H1 (cell line): ENCODE measurements at regions not wholly inside any gene's neighbourhood (a gene's known extent, or its start where the extent isn't known, plus 50 kb on each side); places are given as distances from the start of the nearest gene placed in this dataset.
"Not testable (repeated sequence)": the region's sequence is repeated elsewhere in the genome, so short reads cannot be mapped to it uniquely, and the experiment has no call there.

Experiments
- CTCF ChIA-PET: fragments of 300-600 bp; sonication (Branson Sonifier 250); formaldehyde crosslinking; loops from one replicate; lab custom pipeline; 2021; ENCODE audit not compliant: partially characterized antibody; lab: Charles Lee
- POLR2A ChIA-PET: fragments of 300-600 bp; sonication (Branson Sonifier 250); formaldehyde crosslinking; loops from one replicate; lab custom pipeline; 2021; ENCODE audit warnings: inconsistent platforms; ENCODE audit not compliant: partially characterized antibody; lab: Charles Lee
- DNase-seq, 2 experiments: peaks; one replicate each; pipeline versions ENCODE4 v3.0.0 to v3.0.0-alpha.2; 2010 to 2022; ENCODE audit warnings: low spot score in 2 of 2, low read depth in 1 of 2, mixed read lengths in 1 of 2
- FAIRE-seq: peaks from 2 replicates; lab custom pipeline; 2011; peaks lifted over from hg19 to GRCh38; lab: Jason Lieb, UNC
- H2AFZ ChIP-seq: 2 replicates; pipeline ENCODE4 v1.8.1; 2012; ENCODE audit warnings: low read length, inconsistent platforms
- H2AK5ac ChIP-seq: 2 replicates; pipeline ENCODE4 v1.6.1; 2013; ENCODE audit warnings: low read depth, low read length
- H2BK120ac ChIP-seq: replicated peaks from 2 replicates; pipeline ENCODE3; 2013; ENCODE audit warnings: low read depth, low read length, inconsistent platforms
- H2BK12ac ChIP-seq: 2 replicates; pipeline ENCODE4 v1.6.1; 2013; ENCODE audit warnings: low read depth, low read length
- H2BK15ac ChIP-seq: 2 replicates; pipeline ENCODE4 v1.6.1; 2013; ENCODE audit warnings: low read length
- H2BK20ac ChIP-seq: 2 replicates; pipeline ENCODE4 v1.6.1; 2013; ENCODE audit warnings: low read length
- H2BK5ac ChIP-seq: 2 replicates; pipeline ENCODE4 v1.6.1; 2013; ENCODE audit warnings: low read depth, low read length
- H3K14ac ChIP-seq: 2 replicates; pipeline ENCODE4 v1.6.1; 2013; ENCODE audit warnings: inconsistent platforms; ENCODE audit not compliant: insufficient read length
- H3K18ac ChIP-seq: 2 replicates; pipeline ENCODE4 v1.6.1; 2013; ENCODE audit warnings: low read length; ENCODE audit errors: extremely low read depth
- H3K23ac ChIP-seq: 2 replicates; pipeline ENCODE4 v1.6.1; 2013; ENCODE audit warnings: inconsistent platforms; ENCODE audit not compliant: insufficient read length
- H3K23me2 ChIP-seq: 2 replicates; pipeline ENCODE4 v1.6.1; 2013; ENCODE audit warnings: low read depth, low read length
- H3K27ac ChIP-seq: 2 replicates; pipeline ENCODE4 v1.6.1; 2011; ENCODE audit warnings: low read depth, low read length, inconsistent platforms
- H3K27me3 ChIP-seq, 4 experiments: replicated peaks in 1 of 4; 1 replicate in 1 of 4; 2 replicates in 3 of 4; pipeline versions ENCODE4 v1.6.1 to v1.8.1; 2011 to 2013; ENCODE audit warnings: low read length in 3 of 4, mild to moderate bottlenecking in 3 of 4, inconsistent platforms in 2 of 4, mixed read lengths in 2 of 4, moderate library complexity in 1 of 4; ENCODE audit not compliant: control insufficient read depth in 3 of 4, insufficient read depth in 3 of 4; ENCODE audit errors: extremely low read depth in 1 of 4
- H3K36me3 ChIP-seq, 4 experiments: 2 replicates each; pipeline versions ENCODE4 v1.6.1 to v1.8.1; 2011 to 2013; ENCODE audit warnings: mild to moderate bottlenecking in 4 of 4, low read length in 3 of 4, moderate library complexity in 2 of 4, control low read depth in 1 of 4, inconsistent platforms in 1 of 4; ENCODE audit not compliant: insufficient read depth in 4 of 4, control insufficient read depth in 2 of 4
- H3K4ac ChIP-seq: replicated peaks from 2 replicates; pipeline ENCODE3; 2013; ENCODE audit warnings: low read length, low read depth, mixed read lengths, inconsistent platforms; ENCODE audit not compliant: insufficient read length
- H3K4me1 ChIP-seq, 4 experiments: replicated peaks in 1 of 4; 1 replicate in 1 of 4; 2 replicates in 3 of 4; pipeline versions ENCODE4 v1.6.1 to v1.8.1; 2011 to 2013; ENCODE audit warnings: low read length in 3 of 4, inconsistent platforms in 2 of 4, mixed read lengths in 1 of 4; ENCODE audit not compliant: insufficient read depth in 4 of 4, control insufficient read depth in 3 of 4
- H3K4me2 ChIP-seq, 2 experiments: 2 replicates each; pipeline versions ENCODE4 v1.6.1 to v1.8.1; 2011 to 2013; ENCODE audit warnings: low read depth in 2 of 2, low read length in 2 of 2, control low read depth in 1 of 2, inconsistent platforms in 1 of 2, mild to moderate bottlenecking in 1 of 2; ENCODE audit not compliant: insufficient read depth in 1 of 2
- H3K4me3 ChIP-seq, 4 experiments: fragments of 200-600, 300-600 bp in 1 of 4; sonication (generic), shearing (Covaris generic), sonication (Bioruptor Twin) in 1 of 4; 2 replicates each; pipeline versions ENCODE4 v1.5.1 to v1.8.1; 2011 to 2016; ENCODE audit warnings: low read length in 4 of 4, low read depth in 3 of 4, control low read depth in 2 of 4, inconsistent platforms in 2 of 4, mild to moderate bottlenecking in 2 of 4, mixed read lengths in 1 of 4, moderate library complexity in 1 of 4; ENCODE audit not compliant: insufficient read depth in 2 of 4; ENCODE audit errors: extremely low read depth in 1 of 4
- H3K56ac ChIP-seq: replicated peaks from 2 replicates; pipeline ENCODE3; 2013; ENCODE audit warnings: low read depth, mild to moderate bottlenecking, mixed read lengths, low read length, inconsistent platforms; ENCODE audit not compliant: insufficient read length
- H3K79me1 ChIP-seq: 2 replicates; pipeline ENCODE4 v1.6.1; 2013; ENCODE audit warnings: low read depth, low read length, control low read depth
- H3K79me2 ChIP-seq, 2 experiments: 2 replicates each; pipeline versions ENCODE4 v1.6.1 to v1.8.1; 2012 to 2013; ENCODE audit warnings: low read length in 2 of 2, mild to moderate bottlenecking in 2 of 2, inconsistent platforms in 1 of 2; ENCODE audit not compliant: insufficient read depth in 2 of 2, control insufficient read depth in 1 of 2
- H3K9ac ChIP-seq, 4 experiments: replicated peaks in 1 of 4; 1 replicate in 1 of 4; 2 replicates in 3 of 4; pipeline versions ENCODE4 v1.6.1 to v1.8.1; 2011 to 2013; ENCODE audit warnings: low read depth in 3 of 4, low read length in 3 of 4, control low read depth in 2 of 4, mild to moderate bottlenecking in 2 of 4, moderate library complexity in 2 of 4, inconsistent platforms in 1 of 4; ENCODE audit errors: extremely low read depth in 1 of 4
- H3K9me3 ChIP-seq, 2 experiments: 2 replicates each; pipeline versions ENCODE4 v1.6.1 to v1.8.1; 2012 to 2013; ENCODE audit warnings: mild to moderate bottlenecking in 2 of 2, moderate library complexity in 2 of 2, control low read depth in 1 of 2, inconsistent platforms in 1 of 2, low read depth in 1 of 2, low read length in 1 of 2, mixed read lengths in 1 of 2; ENCODE audit not compliant: insufficient read depth in 2 of 2
- H4K20me1 ChIP-seq, 2 experiments: replicated peaks in 1 of 2; 2 replicates each; pipeline versions ENCODE3 to v1.8.1; 2011 to 2013; ENCODE audit warnings: inconsistent platforms in 2 of 2, low read length in 2 of 2, mild to moderate bottlenecking in 1 of 2; ENCODE audit not compliant: insufficient read depth in 2 of 2, control insufficient read depth in 1 of 2
- H4K5ac ChIP-seq: 2 replicates; pipeline ENCODE4 v1.6.1; 2013; ENCODE audit warnings: low read length, low read depth, mixed read lengths, inconsistent platforms; ENCODE audit not compliant: insufficient read length
- H4K8ac ChIP-seq: 2 replicates; pipeline ENCODE4 v1.8.0; 2013; ENCODE audit warnings: mild to moderate bottlenecking, moderate library complexity, low read length, inconsistent platforms; ENCODE audit not compliant: insufficient read depth; ENCODE audit errors: extremely low read depth
- H4K91ac ChIP-seq: replicated peaks from 2 replicates; pipeline ENCODE3; 2013; ENCODE audit warnings: low read length, mixed read lengths, inconsistent platforms; ENCODE audit not compliant: insufficient read length
- MAFK ChIP-seq: IDR thresholded peaks from 2 replicates; pipeline ENCODE4 v1.6.1; 2012; ENCODE audit warnings: low read depth, mild to moderate bottlenecking, improper control_type of control experiment, low read length
- POU5F1 ChIP-seq: IDR thresholded peaks from 2 replicates; pipeline ENCODE4 v1.6.1; 2011; ENCODE audit warnings: low read depth, mild to moderate bottlenecking, low read length, moderate library complexity
- RNF2 ChIP-seq: fragments of 200-900, 300-1000 bp; sonication (generic); IDR thresholded peaks from 2 replicates; pipeline ENCODE4 v1.7.1; 2016; ENCODE audit warnings: borderline replicate concordance, low read depth, mild to moderate bottlenecking, antibody characterized with exemption, low read length; ENCODE audit not compliant: poor library complexity, severe bottlenecking; ENCODE audit errors: missing control alignments
- WGBS, 2 experiments: shearing (Covaris generic) in 1 of 2; methylation state at CpG; one replicate each; pipeline versions ENCODE4 v1.1.6 to v1.1.7; 2013 to 2015; ENCODE audit warnings: low lambda C conversion rate in 2 of 2, mixed read lengths in 2 of 2, inconsistent platforms in 1 of 2, low coverage in 1 of 2, missing lambda C conversion rate in 1 of 2; ENCODE audit not compliant: insufficient replicate concordance in 2 of 2, insufficient coverage in 1 of 2, insufficient read length in 1 of 2; ENCODE audit errors: extremely low coverage in 1 of 2, missing lambda C conversion rate in 1 of 2; 5-methylcytosine and 5-hydroxymethylcytosine counted together

GRCh38 chr1:228891272-228892034 lies 156.2 kb downstream of the RHOU start (continued):
- TF ChIP-seq RNF2, result no peak
- TF ChIP-seq POU5F1, result no peak
- no peak for TF ChIP-seq MAFK

GRCh38 chr1:228892200-228892599 lies 156.9 kb downstream of the RHOU start:
- H3K79me1 ChIP-seq, FAIRE-seq, H3K4me1 ChIP-seq, H4K20me1 ChIP-seq, H4K91ac ChIP-seq, H3K14ac ChIP-seq, H3K4me3 ChIP-seq, H3K56ac ChIP-seq, H3K36me3 ChIP-seq, H3K9me3 ChIP-seq, H3K79me2 ChIP-seq, H3K4me2 ChIP-seq, POLR2A ChIA-PET, H3K4ac ChIP-seq, CTCF ChIA-PET, H2BK120ac ChIP-seq, H3K27ac ChIP-seq, H3K18ac ChIP-seq, DNase-seq, H2BK12ac ChIP-seq, H2BK20ac ChIP-seq, H3K27me3 ChIP-seq, H3K23ac ChIP-seq, H2AFZ ChIP-seq, H2AK5ac ChIP-seq, H4K5ac ChIP-seq, H3K23me2 ChIP-seq, H4K8ac ChIP-seq, H2BK5ac ChIP-seq, H2BK15ac ChIP-seq, H3K9ac ChIP-seq: not testable (repeated sequence)
- WGBS, 2 experiments, result 74% methylated on average over 3 of the region's 4 CpGs; no CpG with 5 or more reads in 1 of the 2 experiments
